Brain microvascular endothelial cell (primary cell): ENCODE measurements at regions not wholly inside any gene's neighbourhood (a gene's known extent, or its start where the extent isn't known, plus 50 kb on each side); places are given as distances from the start of the nearest gene placed in this dataset.

ENCODE experiments used
- DNase-seq: peaks from one replicate; pipeline ENCODE4 v3.0.0-alpha.2; 2020
- H3K27ac ChIP-seq: fragments of 250-450 bp; sonication (Bioruptor Pico); 2 replicates; pipeline ENCODE4 v1.5.1; 2020; ENCODE audit warnings: mild to moderate bottlenecking, moderate library complexity
- H3K27me3 ChIP-seq: fragments of 250-450 bp; sonication (Bioruptor Pico); replicated peaks from 2 replicates; pipeline ENCODE4 v1.5.1; 2020; ENCODE audit warnings: mild to moderate bottlenecking
- H3K36me3 ChIP-seq: fragments of 250-450 bp; sonication (Bioruptor Pico); replicated peaks from 2 replicates; pipeline ENCODE4 v1.5.1; 2020; ENCODE audit warnings: mild to moderate bottlenecking
- H3K4me3 ChIP-seq: 2 replicates; pipeline ENCODE4 v1.5.1; 2011; ENCODE audit warnings: low read depth, mild to moderate bottlenecking, control low read depth, low read length, moderate library complexity
- CTCF ChIP-seq: IDR thresholded peaks from 2 replicates; pipeline ENCODE4 v1.5.1; 2011; ENCODE audit warnings: low read depth, mild to moderate bottlenecking, moderate library complexity, low read length, control low read depth, inconsistent platforms; ENCODE audit errors: missing control alignments
- in situ Hi-C: cut with HindIII; loops from 2 replicates; pipeline ENCODE4 v1.10.0; 2017; ENCODE audit warnings: low sequenced_read_pairs, low pct_ligation_motif_present

- Histone ChIP-seq H3K27me3 (no peaks in the 10 kb centered on the region), H3K27ac (no peak overlapping the region), H3K4me3 (no peak overlapping the region), H3K36me3 (no peaks in the 10 kb centered on the region)
- no peak for DNase-seq
- TF ChIP-seq CTCF, result no peak
- in situ Hi-C loops, result no loop called here
Observed at GRCh38 chr18:33814546-33814945, 236.5 kb downstream of the ASXL3 start.

GRCh38 chr18:33812186-33812585 is 234.2 kb downstream of the ASXL3 start:
- Histone ChIP-seq H3K36me3 (no peaks in the 10 kb centered on the region), H3K4me3 (no peak overlapping the region), H3K27me3 (no peaks in the 10 kb centered on the region), H3K27ac (no peak overlapping the region)
- TF ChIP-seq CTCF, result no peak
- no peak for DNase-seq
- in situ Hi-C loops, result no loop called here

GRCh38 chr18:33805592-33805991 is 227.6 kb downstream of the ASXL3 start:
- in situ Hi-C loops, result no loop called here
- no peaks in the 10 kb centered on the region for H3K27me3 ChIP-seq
- no peak overlapping the region for H3K27ac ChIP-seq
- H3K4me3 ChIP-seq, result no peak overlapping the region
- DNase-seq, result no peak
- no peaks in the 10 kb centered on the region for H3K36me3 ChIP-seq
- TF ChIP-seq CTCF, result no peak

- in situ Hi-C loops, result no loop called here
- TF ChIP-seq CTCF, result no peak
- peak; percentile 32 for DNase-seq
- Histone ChIP-seq H3K4me3 (no peak overlapping the region), H3K36me3 (no peaks in the 10 kb centered on the region), H3K27me3 (no peaks in the 10 kb centered on the region), H3K27ac (no peak overlapping the region)
Observed at GRCh38 chr18:33804258-33804657, 226.2 kb downstream of the ASXL3 start.

GRCh38 chr18:33803636-33804035 is 225.6 kb downstream of the ASXL3 start:
- DNase-seq, result no peak
- no peaks in the 10 kb centered on the region for H3K27me3 ChIP-seq
- in situ Hi-C loops, result no loop called here
- H3K27ac ChIP-seq, result no peak overlapping the region
- no peak overlapping the region for H3K4me3 ChIP-seq
- no peaks in the 10 kb centered on the region for H3K36me3 ChIP-seq
- no peak for TF ChIP-seq CTCF

- Histone ChIP-seq H3K4me3 (no peak overlapping the region), H3K27me3 (no peaks in the 10 kb centered on the region), H3K27ac (no peak overlapping the region), H3K36me3 (no peaks in the 10 kb centered on the region)
- no peak for DNase-seq
- no peak for TF ChIP-seq CTCF
- in situ Hi-C loops, result no loop called here
Observed at GRCh38 chr18:33802955-33803354, 224.9 kb downstream of the ASXL3 start.
